Ishikawa (cell line): ENCODE measurements at regions not wholly inside any gene's neighbourhood (a gene's known extent, or its start where the extent isn't known, plus 50 kb on each side); places are given as distances from the start of the nearest gene placed in this dataset.

ENCODE experiments used
- TEAD4 ChIP-seq: IDR thresholded peaks from 2 replicates; pipeline ENCODE4 v1.6.1; 2012
- TF ChIP-seq, protein P1 (sequence below): IDR thresholded peaks from 2 replicates; pipeline ENCODE4 v1.6.1; 2012; ENCODE audit warnings: low read depth, mild to moderate bottlenecking

DNA sequence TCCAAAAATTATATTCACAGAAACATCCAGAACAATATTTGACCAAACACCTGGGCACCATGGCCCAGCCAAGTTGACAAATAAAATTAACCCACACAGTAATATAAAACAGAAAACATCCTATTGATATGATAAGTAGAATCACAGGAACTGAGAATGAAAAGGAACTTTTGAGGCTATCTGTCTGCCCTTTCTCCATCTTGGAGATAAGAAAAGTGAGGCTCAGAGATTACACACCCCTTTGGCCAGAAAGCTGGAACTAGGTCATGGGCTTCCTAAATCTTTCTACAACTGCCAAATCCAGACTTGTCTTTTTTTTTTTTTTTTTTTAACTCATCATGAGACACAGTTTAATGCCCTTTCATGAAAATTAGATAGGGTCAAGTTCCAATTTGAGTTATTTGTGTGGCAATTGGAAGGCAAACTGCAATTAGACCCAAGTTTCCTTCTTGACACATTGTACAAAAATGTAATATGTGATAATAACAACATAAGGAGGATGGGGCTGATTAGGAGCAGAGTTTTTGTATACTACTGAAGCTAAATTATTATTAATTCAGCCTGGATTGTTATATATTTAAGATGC lies 137.2 kb downstream of the RPL22L1 start:
- TF ChIP-seq, protein P1, sequence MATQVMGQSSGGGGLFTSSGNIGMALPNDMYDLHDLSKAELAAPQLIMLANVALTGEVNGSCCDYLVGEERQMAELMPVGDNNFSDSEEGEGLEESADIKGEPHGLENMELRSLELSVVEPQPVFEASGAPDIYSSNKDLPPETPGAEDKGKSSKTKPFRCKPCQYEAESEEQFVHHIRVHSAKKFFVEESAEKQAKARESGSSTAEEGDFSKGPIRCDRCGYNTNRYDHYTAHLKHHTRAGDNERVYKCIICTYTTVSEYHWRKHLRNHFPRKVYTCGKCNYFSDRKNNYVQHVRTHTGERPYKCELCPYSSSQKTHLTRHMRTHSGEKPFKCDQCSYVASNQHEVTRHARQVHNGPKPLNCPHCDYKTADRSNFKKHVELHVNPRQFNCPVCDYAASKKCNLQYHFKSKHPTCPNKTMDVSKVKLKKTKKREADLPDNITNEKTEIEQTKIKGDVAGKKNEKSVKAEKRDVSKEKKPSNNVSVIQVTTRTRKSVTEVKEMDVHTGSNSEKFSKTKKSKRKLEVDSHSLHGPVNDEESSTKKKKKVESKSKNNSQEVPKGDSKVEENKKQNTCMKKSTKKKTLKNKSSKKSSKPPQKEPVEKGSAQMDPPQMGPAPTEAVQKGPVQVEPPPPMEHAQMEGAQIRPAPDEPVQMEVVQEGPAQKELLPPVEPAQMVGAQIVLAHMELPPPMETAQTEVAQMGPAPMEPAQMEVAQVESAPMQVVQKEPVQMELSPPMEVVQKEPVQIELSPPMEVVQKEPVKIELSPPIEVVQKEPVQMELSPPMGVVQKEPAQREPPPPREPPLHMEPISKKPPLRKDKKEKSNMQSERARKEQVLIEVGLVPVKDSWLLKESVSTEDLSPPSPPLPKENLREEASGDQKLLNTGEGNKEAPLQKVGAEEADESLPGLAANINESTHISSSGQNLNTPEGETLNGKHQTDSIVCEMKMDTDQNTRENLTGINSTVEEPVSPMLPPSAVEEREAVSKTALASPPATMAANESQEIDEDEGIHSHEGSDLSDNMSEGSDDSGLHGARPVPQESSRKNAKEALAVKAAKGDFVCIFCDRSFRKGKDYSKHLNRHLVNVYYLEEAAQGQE: no peak
- no peak for TF ChIP-seq TEAD4
